Thoracic aorta (tissue), 2 donors: ENCODE measurements at regions not wholly inside any gene's neighbourhood (a gene's known extent, or its start where the extent isn't known, plus 50 kb on each side); places are given as distances from the start of the nearest gene placed in this dataset.
"Not testable (repeated sequence)": the region's sequence is repeated elsewhere in the genome, so short reads cannot be mapped to it uniquely, and the experiment has no call there.

Experiments
- ATAC-seq: fragments of 150-250 bp; one replicate; pipeline ENCODE4 v1.8.0; 2017; ENCODE audit warnings: low read depth; ENCODE audit not compliant: insufficient number of reproducible peaks, low FRiP score
- DNase-seq: peaks from one replicate; pipeline ENCODE4 v3.0.0-alpha.2; 2020; ENCODE audit warnings: low spot score
- H3K27ac ChIP-seq, 2 donors: fragments of 200-600 bp; sonication (generic); 1 replicate in 1 of 2; 2 replicates in 1 of 2; pipeline ENCODE4 v1.5.1; 2016; ENCODE audit warnings: mild to moderate bottlenecking in 2 of 2, moderate library complexity in 2 of 2
- H3K27me3 ChIP-seq: fragments of 200-600 bp; sonication (generic); replicated peaks from 2 replicates; pipeline ENCODE4 v1.6.0; 2016; ENCODE audit warnings: mild to moderate bottlenecking; ENCODE audit not compliant: insufficient read depth
- H3K36me3 ChIP-seq: fragments of 200-600 bp; sonication (generic); one replicate; pipeline ENCODE4 v1.5.1; 2016
- H3K4me1 ChIP-seq, 2 donors: fragments of 200-600 bp; sonication (generic); 1 replicate in 1 of 2; 2 replicates in 1 of 2; pipeline versions ENCODE4 v1.5.1 to v1.6.0; 2016; ENCODE audit warnings: low read depth in 2 of 2, mild to moderate bottlenecking in 1 of 2; ENCODE audit not compliant: control insufficient read depth in 1 of 2
- H3K4me3 ChIP-seq: fragments of 200-600 bp; sonication (generic); 2 replicates; pipeline ENCODE4 v1.5.1; 2016; ENCODE audit warnings: mild to moderate bottlenecking
- H3K9me3 ChIP-seq: fragments of 200-600 bp; sonication (generic); 2 replicates; pipeline ENCODE4 v1.5.1; 2016
- TF ChIP-seq, protein P1 (sequence below): fragments of 200-600 bp; sonication (generic); IDR thresholded peaks from one replicate; pipeline ENCODE4 v1.5.1; 2019; ENCODE audit warnings: antibody characterized with exemption

DNA sequence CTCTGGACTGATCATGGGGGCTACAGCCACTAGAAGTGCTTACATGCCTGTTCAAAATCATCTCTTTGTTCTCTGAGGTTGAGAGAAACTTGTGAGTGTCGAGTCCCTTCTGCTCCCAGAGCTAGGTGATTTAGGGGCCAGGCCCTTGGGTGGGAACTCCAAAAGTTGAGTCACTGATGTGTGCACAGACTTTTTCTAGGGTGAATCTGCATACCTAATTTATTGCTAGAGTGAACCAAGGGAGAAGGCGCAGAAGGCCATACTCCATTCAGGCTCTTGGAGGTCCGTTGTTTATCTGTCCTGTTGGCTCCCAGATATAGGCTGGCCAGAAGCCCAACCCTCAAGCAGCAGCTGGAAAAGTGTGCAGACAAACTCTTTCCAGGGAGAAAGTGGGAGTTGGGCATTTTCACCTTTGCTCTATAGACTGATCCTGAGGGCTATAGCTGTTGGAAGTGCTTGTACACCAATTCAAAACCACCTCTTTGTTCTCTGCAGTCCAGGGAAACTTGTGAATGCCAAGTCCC is 80.8 kb upstream of the ARX start:
- Histone ChIP-seq H3K27me3 (no peaks in the 10 kb centered on the region), H3K4me1 (no peaks in the 10 kb centered on the region), H3K4me3 (no peak overlapping the region), H3K9me3 (no peaks in the 10 kb centered on the region), H3K36me3 (no peaks in the 10 kb centered on the region), H3K27ac (no peak overlapping the region)
- TF ChIP-seq, protein P1, sequence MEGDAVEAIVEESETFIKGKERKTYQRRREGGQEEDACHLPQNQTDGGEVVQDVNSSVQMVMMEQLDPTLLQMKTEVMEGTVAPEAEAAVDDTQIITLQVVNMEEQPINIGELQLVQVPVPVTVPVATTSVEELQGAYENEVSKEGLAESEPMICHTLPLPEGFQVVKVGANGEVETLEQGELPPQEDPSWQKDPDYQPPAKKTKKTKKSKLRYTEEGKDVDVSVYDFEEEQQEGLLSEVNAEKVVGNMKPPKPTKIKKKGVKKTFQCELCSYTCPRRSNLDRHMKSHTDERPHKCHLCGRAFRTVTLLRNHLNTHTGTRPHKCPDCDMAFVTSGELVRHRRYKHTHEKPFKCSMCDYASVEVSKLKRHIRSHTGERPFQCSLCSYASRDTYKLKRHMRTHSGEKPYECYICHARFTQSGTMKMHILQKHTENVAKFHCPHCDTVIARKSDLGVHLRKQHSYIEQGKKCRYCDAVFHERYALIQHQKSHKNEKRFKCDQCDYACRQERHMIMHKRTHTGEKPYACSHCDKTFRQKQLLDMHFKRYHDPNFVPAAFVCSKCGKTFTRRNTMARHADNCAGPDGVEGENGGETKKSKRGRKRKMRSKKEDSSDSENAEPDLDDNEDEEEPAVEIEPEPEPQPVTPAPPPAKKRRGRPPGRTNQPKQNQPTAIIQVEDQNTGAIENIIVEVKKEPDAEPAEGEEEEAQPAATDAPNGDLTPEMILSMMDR = no peak
- ATAC-seq (no peak), DNase-seq (no peak)

DNA sequence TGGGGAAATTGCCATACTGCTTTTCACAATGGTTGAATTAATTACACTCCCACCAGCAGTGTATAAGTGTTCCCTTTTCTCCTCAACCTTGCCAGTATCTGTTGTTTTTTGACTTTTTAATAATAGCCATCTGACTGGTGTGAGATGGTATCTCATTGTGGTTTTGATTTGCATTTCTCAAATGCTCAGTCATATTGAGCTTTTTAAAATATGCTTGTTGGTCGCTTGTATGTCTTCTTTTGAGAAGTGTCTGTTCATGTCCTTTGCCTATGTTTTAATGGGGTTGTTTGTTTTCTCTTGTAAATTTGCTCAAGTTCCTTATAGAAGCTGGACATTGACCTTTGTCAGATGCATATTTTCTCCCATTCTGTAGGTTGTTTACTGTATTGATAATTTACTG is 75.4 kb upstream of the ARX start:
- H3K36me3 ChIP-seq, ATAC-seq, H3K4me1 ChIP-seq, H3K9me3 ChIP-seq, H3K4me3 ChIP-seq, DNase-seq, H3K27me3 ChIP-seq, H3K27ac ChIP-seq: not testable (repeated sequence)

DNA sequence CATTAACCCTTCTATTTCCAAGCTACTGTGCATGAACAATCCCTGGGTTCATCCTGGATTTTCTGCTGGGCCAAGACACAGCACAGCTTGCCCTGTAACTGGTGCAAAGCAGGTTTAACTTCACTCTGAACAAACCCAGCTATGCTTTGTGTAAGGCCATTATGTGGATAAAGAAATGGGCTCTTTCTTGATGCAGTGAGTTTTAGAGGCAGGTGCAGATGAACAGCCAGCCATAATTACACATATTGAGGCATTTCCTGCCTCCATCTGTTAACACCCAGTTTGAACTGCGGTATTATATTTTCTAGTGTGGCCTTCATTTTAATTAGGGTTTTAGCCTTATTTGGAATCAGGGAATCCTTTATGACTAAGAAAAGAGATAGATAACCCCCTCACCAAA is 68.7 kb upstream of the ARX start:
- Histone ChIP-seq H3K4me1 (no peaks in the 10 kb centered on the region), H3K9me3 (no peaks in the 10 kb centered on the region), H3K27ac (no peak overlapping the region), H3K4me3 (no peak overlapping the region), H3K27me3 (no peaks in the 10 kb centered on the region), H3K36me3 (no peaks in the 10 kb centered on the region)
- DNase-seq (no peak), ATAC-seq (no peak)
- TF ChIP-seq, protein P1 = no peak

DNA sequence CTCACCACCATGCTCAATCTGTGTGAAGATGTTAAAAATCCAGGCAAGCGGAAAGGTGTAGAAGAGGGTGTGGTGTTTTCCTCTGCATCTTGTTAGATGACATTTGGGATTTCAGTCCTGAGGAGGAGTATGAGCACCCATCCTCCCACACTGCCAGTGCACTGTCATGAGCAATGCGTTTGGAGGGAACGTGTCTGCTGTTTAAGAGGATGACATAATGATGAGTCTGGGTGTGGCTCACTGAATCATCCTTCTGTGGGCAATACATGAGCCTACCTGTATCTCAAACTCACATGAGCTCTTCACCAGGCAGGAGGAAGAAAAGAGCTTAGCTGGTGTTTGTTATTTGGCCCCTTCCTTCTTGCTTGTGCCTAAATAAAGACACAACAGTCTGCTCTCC is 67.9 kb upstream of the ARX start:
- no peak for ATAC-seq
- no peaks in the 10 kb centered on the region for H3K4me1 ChIP-seq
- no peaks in the 10 kb centered on the region for H3K9me3 ChIP-seq
- H3K27ac ChIP-seq = no peak overlapping the region
- no peaks in the 10 kb centered on the region for H3K27me3 ChIP-seq
- no peaks in the 10 kb centered on the region for H3K36me3 ChIP-seq
- no peak for DNase-seq
- H3K4me3 ChIP-seq = no peak overlapping the region
- TF ChIP-seq, protein P1 = no peak

DNA sequence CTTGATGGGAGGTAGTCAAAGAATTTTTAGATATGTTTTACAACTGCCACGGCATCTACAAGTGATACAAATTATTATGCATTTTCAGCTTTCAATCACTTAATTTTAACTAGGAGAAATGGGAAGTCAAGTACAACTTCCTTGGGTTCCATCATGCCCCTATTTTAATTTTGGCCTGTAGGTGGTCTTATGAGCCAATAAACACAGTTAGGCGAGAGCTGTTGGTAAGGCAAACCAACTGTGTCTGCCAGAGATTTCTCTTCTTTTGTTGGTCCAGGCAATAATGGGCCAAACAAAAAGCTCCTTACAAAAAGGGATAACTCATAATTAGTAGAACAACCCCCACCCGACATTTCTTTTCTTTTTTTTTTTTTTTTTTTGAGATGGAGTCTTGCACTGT is 63.3 kb upstream of the ARX start:
- DNase-seq (no peak), ATAC-seq (no peak)
- no peaks in the 10 kb centered on the region for H3K36me3 ChIP-seq
- H3K9me3 ChIP-seq = no peaks in the 10 kb centered on the region
- H3K4me1 ChIP-seq = no peaks in the 10 kb centered on the region
- H3K4me3 ChIP-seq = no peak overlapping the region
- no peaks in the 10 kb centered on the region for H3K27me3 ChIP-seq
- TF ChIP-seq, protein P1 = no peak
- no peak overlapping the region for H3K27ac ChIP-seq

DNA sequence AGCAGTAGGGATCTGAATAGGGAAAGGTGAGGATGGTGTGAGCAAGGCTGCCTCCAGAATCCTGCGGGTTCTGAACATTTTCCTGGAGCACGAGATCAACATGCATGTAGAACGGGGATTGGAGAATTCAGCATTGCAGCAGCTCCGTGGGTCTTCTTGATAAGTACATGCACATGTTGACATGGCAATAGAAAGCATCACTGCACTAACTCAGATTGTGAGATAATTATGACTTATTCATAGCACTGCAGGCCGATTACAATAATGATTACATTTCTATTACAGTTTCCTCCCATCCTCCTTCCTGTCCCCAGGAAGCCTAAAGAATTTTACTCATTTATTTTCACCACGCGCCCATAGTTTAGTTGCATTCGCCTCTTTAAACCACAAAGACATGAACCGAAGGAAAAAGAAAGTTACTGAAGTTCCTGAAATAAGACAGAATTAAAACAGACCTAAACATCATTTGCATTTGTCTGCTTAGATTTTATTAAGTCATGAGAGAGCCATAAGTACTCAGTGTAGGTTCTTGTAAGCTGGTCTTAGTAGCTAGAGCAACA is 61.3 kb upstream of the ARX start:
- TF ChIP-seq, protein P1 = no peak
- Histone ChIP-seq H3K4me3 (no peak overlapping the region), H3K36me3 (no peaks in the 10 kb centered on the region), H3K4me1 (no peaks in the 10 kb centered on the region), H3K27ac (no peak overlapping the region), H3K9me3 (no peaks in the 10 kb centered on the region), H3K27me3 (no peaks in the 10 kb centered on the region)
- no peak for ATAC-seq
- DNase-seq = no peak
